Stimulated activated naive CD8-positive, alpha-beta T cell treated with anti-CD3 and anti-CD28 coated beads, Interleukin-15, Interleukin-2, amounts not matched to agents 100 ng/mL and 50 ng/mL, for 24 hours (primary cell): ENCODE measurements at regions not wholly inside any gene's neighbourhood (a gene's known extent, or its start where the extent isn't known, plus 50 kb on each side); places are given as distances from the start of the nearest gene placed in this dataset.

Experiments
- H3K27ac Mint-ChIP-seq: one replicate; pipeline ENCODE4 v1.8.0; 2021; ENCODE audit warnings: mild to moderate bottlenecking, mixed read lengths
- H3K27me3 Mint-ChIP-seq: one replicate; pipeline ENCODE4 v1.8.0; 2021; ENCODE audit warnings: mixed read lengths
- H3K36me3 Mint-ChIP-seq: one replicate; pipeline ENCODE4 v1.8.0; 2021; ENCODE audit warnings: low read depth, mixed read lengths
- H3K4me1 Mint-ChIP-seq: one replicate; pipeline ENCODE4 v1.8.0; 2021; ENCODE audit warnings: low read depth, mixed read lengths
- H3K4me3 Mint-ChIP-seq: one replicate; pipeline ENCODE4 v1.8.0; 2021; ENCODE audit warnings: mild to moderate bottlenecking, mixed read lengths
- H3K9me3 Mint-ChIP-seq: one replicate; pipeline ENCODE4 v1.8.0; 2021; ENCODE audit warnings: mixed read lengths

DNA sequence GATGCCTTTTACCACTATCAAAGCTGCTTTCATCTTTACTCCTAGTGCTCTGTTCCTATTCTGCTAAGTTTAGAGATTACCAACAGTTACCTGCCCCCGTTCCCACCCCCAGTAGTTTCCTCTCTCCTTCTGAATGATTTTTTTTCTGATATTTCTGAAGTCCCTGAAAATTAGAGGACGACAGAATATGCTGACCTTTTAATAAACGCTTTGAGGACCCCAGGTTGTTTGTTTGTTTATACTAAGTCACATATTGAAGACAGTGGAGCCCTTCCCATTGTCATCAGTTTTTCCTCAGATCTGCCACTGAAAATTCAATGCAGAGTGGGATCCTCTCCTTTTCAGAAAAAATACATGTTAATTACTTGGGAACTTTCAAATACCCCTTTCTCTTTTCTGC, 1039.3 kb upstream of the AGA start:
- H3K4me1 Mint-ChIP-seq, result no peaks in the 10 kb centered on the region
- no peak overlapping the region for H3K4me3 Mint-ChIP-seq
- H3K36me3 Mint-ChIP-seq, result no peaks in the 10 kb centered on the region
- H3K27me3 Mint-ChIP-seq, result no peaks in the 10 kb centered on the region
- no peak overlapping the region for H3K27ac Mint-ChIP-seq
- peaks cover 4% of the 10 kb centered on the region for H3K9me3 Mint-ChIP-seq

DNA sequence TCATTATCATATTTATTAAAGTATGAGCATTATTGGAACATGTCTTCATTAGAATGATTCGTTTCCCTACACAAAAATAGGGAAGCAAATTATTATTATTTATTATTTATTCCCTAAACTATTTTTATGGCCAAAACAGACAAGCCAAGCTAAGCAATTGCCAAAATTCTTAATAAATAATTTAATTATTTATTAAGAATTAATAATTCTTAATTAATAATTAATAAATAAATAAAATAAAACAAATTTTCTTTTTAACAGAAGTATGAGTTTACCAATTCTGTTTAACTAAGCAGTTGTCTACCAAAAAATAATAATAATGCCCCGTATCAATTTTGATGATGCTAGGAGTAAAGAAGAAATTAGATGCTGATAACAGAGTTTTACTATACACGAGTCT, 1080.8 kb upstream of the AGA start:
- Mint-ChIP-seq H3K27me3 (no peaks in the 10 kb centered on the region), H3K36me3 (no peaks in the 10 kb centered on the region), H3K4me3 (no peak overlapping the region), H3K27ac (no peak overlapping the region), H3K4me1 (no peaks in the 10 kb centered on the region), H3K9me3 (peaks cover 8% of the 10 kb centered on the region)

DNA sequence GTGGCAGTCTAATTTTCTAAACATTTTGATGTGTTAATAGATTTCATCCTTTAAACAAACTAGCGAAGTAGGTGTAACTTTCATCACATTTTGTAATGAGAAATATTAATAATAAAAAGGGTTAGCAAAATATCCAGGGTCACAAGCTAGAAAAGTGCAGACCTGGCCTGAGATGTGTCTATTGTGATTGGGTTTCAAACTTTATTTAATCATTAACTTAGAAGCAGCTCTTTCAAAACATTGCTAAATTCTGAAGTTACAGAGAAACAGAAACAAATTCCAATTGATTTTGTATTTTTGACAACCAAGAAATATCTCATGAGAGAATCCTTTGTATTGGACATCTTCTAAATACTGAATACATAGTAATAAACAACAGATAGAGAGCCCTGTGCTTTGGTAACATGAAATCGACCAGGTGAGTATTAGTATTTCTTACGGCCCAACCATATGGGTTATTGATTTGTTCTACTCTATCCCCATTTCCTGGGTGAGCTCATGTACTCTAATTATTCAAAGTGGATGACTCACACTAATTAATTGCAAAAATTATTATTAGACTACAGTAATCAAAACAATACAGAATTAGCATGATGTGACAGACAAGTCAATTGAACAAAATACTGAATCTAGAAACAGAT, 1093.8 kb upstream of the AGA start:
- H3K27me3 Mint-ChIP-seq, result no peaks in the 10 kb centered on the region

DNA sequence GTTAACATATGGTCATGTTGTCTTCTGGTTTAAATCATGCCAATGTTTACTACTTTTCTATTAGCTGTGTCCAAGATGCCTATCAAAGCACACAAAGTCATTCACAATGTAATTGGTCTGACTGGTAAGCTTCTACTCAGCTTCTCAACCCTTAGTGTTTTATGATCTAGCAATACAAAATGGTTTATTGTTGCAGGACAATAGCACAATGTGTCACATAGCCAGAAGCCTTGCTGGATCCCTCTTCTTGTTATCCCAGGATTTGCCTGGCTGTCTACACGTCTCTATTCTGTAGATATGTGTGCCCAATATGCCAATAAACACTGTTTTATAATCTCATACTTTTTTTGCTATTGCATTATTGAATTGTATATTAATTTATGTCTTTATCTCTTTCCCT, 1111.0 kb upstream of the AGA start:
- Mint-ChIP-seq H3K27ac (no peak overlapping the region), H3K27me3 (no peaks in the 10 kb centered on the region), H3K4me1 (no peaks in the 10 kb centered on the region), H3K36me3 (no peaks in the 10 kb centered on the region), H3K4me3 (no peak overlapping the region), H3K9me3 (peaks cover 6% of the 10 kb centered on the region)

More for the DNA sequence above, 1093.8 kb upstream of the AGA start:
- Mint-ChIP-seq H3K36me3 (no peaks in the 10 kb centered on the region), H3K27ac (no peak overlapping the region), H3K4me1 (no peaks in the 10 kb centered on the region), H3K9me3 (no peaks in the 10 kb centered on the region), H3K4me3 (no peak overlapping the region)

DNA sequence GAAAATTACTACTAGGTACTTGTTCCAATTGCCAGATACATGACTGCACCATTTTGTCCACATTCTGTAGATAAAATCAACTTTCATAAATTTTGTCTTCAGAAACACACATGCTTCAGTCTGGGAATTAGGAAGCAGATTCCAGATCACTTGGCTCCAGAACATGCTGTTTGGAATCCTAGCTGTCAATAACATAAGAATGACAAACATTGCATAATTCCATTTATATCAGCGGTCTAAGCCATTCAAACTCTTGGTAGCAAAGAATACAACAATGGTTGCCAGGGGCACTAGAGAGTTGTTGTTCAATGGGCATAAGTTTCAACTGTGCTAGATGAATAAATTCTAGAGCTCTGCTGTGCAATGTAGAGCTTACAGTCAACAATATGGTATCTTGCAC, 1112.1 kb upstream of the AGA start:
- Mint-ChIP-seq H3K27ac (no peak overlapping the region), H3K9me3 (peaks cover 3% of the 10 kb centered on the region), H3K4me1 (no peaks in the 10 kb centered on the region), H3K36me3 (no peaks in the 10 kb centered on the region), H3K27me3 (no peaks in the 10 kb centered on the region), H3K4me3 (no peak overlapping the region)

DNA sequence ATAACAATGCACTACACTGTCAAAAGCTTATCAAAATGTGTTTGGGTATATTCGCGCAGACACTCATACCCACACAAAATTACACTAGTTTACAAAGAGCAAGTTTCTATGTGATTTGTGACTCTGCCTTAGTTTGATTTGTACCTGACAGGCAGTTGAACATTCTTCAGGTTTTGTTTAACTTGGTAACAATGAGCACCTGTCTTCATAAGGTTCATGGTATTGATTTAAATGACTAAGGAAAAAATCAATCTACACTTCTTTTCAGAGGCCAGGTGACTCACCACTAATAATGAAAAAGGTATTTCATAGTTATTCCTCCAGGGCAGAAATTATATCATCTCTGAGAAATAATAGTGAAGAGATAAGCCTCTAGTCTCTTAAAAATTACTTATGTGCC, 1114.6 kb upstream of the AGA start:
- peaks cover 3% of the 10 kb centered on the region for H3K9me3 Mint-ChIP-seq
- no peaks in the 10 kb centered on the region for H3K4me1 Mint-ChIP-seq
- no peaks in the 10 kb centered on the region for H3K36me3 Mint-ChIP-seq
- no peak overlapping the region for H3K27ac Mint-ChIP-seq
- H3K4me3 Mint-ChIP-seq, result no peak overlapping the region
- no peaks in the 10 kb centered on the region for H3K27me3 Mint-ChIP-seq

DNA sequence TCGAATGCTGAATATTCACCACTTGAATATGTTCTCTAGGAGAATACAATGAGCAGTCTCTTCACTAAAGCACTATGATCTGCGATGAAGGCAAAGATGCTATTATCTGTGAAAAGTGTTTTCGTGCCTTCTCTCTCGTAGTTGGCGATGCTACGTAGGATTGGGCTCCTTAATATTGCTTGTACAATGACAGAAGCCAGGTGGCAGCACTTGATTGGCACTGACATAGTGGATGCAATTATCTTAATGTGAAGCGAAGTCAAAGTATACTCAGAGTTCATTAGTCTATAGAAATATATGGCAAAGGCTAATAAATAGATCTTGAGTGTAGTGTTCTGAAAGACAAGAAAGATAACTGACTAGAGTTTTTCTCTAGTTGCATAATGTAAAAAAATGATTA, 1135.7 kb upstream of the AGA start:
- no peaks in the 10 kb centered on the region for H3K27me3 Mint-ChIP-seq
- no peaks in the 10 kb centered on the region for H3K4me1 Mint-ChIP-seq
- H3K4me3 Mint-ChIP-seq, result no peak overlapping the region
- H3K27ac Mint-ChIP-seq, result no peak overlapping the region
- H3K36me3 Mint-ChIP-seq, result no peaks in the 10 kb centered on the region
- no peaks in the 10 kb centered on the region for H3K9me3 Mint-ChIP-seq

DNA sequence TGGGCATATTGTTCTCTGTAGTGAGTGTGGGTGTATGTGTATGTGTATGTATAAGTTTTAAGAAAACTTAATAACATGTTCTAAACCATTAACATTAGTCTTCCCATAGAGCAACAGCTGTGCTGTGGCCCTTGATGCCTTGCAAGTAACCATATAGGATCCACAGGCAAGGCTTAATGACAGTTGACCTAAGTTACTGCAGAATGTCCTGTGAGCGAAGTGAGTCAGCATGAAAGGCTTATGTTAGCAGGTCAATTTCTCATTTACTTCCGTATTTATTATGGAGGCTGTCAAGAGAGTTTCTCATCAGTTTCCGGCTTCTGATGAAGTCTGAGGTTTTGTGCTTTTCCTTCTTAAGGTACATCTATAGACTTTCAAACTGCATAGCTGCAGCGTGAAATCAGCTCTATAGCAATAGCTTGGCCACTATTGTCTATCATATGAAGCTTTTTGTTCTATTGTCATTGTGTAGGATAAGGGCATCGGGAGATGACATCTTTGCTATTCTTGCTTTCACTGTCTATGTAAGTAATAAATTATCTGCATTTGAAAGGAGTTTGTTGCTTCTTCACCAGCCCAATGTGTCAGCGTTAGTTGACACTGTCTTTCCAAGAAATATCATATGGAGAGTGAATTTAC, 1153.4 kb upstream of the AGA start:
- Mint-ChIP-seq H3K4me3 (no peak overlapping the region), H3K27me3 (no peaks in the 10 kb centered on the region), H3K4me1 (no peaks in the 10 kb centered on the region), H3K9me3 (peaks cover 21% of the 10 kb centered on the region), H3K27ac (no peak overlapping the region), H3K36me3 (no peaks in the 10 kb centered on the region)

DNA sequence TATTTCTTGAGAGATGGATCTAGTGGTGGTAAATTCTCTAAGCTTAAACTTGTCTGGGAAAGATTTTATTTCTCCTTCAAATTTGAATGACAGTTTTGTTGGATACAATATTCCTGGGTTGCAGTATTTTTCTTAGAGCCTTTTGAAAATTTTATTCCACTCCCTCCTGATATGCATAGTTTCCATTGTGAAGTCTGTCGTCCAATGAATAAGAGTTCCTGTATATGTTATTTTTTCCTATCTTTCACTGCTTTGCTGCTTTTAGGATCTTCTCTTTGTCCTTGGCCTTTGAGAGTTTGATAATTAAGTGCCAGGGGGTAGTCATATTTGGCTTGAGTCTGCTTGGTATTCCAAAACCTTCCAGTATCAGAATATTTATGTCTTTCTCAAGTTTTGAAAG, 1156.4 kb upstream of the AGA start:
- Mint-ChIP-seq H3K4me3 (no peak overlapping the region), H3K4me1 (no peaks in the 10 kb centered on the region), H3K27ac (no peak overlapping the region), H3K36me3 (no peaks in the 10 kb centered on the region), H3K27me3 (no peaks in the 10 kb centered on the region), H3K9me3 (peaks cover 16% of the 10 kb centered on the region)

DNA sequence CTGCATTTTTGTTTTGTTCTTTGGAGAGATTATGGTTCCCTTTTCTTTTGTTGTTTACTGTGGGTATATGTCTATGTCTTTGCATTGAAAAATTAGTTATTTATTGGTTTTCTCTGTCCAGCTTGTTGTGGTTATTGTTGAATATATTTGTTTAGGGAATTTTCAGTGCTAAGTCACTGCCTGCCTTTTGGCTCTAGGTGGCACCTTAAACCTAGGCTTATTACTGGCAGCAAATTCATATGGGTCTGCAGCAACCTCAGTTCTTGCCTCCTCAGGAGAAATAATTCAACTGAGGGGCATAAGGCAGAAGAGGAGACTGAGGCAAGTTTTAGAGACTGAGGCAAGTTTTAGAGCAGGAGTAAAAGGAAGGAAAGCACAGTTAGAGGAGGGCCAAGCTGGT, 1157.3 kb upstream of the AGA start:
- H3K4me3 Mint-ChIP-seq, result no peak overlapping the region
- H3K27ac Mint-ChIP-seq, result no peak overlapping the region
- no peaks in the 10 kb centered on the region for H3K27me3 Mint-ChIP-seq

DNA sequence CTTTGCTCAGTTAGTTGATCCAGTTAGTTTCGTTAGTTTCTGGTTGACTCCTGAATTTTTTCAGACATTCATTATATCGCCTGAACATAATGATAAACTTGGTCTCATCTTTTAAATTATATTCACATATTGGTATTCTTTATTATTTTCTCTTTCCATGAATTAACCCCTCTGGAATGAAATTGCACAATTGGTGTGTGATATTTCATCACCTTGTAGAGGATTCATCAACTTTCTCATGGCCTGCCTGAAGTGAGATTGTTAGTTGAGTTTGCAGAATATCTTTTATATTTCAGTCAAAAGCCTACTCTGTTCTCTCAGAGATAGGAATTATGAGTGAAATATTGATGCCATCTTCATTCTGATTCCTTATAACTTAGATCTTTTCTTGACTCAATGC, 1160.6 kb upstream of the AGA start:
- peaks cover 13% of the 10 kb centered on the region for H3K9me3 Mint-ChIP-seq
- H3K27me3 Mint-ChIP-seq, result no peaks in the 10 kb centered on the region
- H3K27ac Mint-ChIP-seq, result no peak overlapping the region
- no peak overlapping the region for H3K4me3 Mint-ChIP-seq
- H3K36me3 Mint-ChIP-seq, result no peaks in the 10 kb centered on the region
- H3K4me1 Mint-ChIP-seq, result no peaks in the 10 kb centered on the region

More for the DNA sequence above, 1157.3 kb upstream of the AGA start:
- H3K4me1 Mint-ChIP-seq, result no peaks in the 10 kb centered on the region
- no peaks in the 10 kb centered on the region for H3K36me3 Mint-ChIP-seq
- H3K9me3 Mint-ChIP-seq, result peaks cover 16% of the 10 kb centered on the region

DNA sequence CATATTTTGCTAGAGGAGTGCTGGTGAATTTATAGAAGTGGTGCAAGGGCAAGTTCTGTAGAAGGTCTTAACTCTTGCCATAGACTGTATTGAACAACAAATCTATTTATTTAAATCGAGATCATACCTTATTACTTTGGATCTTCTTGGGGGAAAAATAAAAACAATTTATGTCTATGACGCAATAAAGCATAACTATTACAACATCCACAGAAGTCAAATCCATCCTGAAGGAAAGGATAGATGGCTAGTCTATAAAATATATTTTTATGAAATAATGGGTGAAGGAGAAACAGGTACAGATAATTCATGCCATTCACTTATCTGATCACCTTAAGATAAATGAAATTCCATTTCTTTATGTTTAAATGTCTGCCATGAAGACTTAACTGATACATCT, 1168.8 kb upstream of the AGA start:
- H3K9me3 Mint-ChIP-seq, result peaks cover 6% of the 10 kb centered on the region
- no peak overlapping the region for H3K27ac Mint-ChIP-seq
- no peaks in the 10 kb centered on the region for H3K27me3 Mint-ChIP-seq
- H3K36me3 Mint-ChIP-seq, result no peaks in the 10 kb centered on the region
- H3K4me3 Mint-ChIP-seq, result no peak overlapping the region
- H3K4me1 Mint-ChIP-seq, result no peaks in the 10 kb centered on the region

DNA sequence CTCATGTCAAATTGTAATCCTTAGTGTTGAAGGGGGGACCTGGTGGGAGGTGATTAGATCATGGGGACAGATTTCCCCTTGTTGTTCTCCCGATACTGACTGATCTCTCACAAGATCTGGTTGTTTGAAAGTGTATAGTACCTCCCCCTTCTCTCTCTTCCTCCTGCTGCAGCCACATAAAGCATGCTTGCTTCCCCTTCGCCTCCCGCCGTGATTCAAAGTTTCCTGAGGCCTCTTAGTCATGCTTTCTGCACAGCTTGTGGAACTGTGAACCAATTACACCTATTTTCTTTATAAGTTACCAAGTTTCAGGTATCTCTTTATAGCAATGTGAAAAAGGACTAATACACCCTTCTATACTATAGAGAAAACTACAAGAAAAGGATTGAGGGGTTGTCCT, 1170.5 kb upstream of the AGA start:
- H3K27me3 Mint-ChIP-seq, result no peaks in the 10 kb centered on the region
- no peak overlapping the region for H3K4me3 Mint-ChIP-seq
- H3K4me1 Mint-ChIP-seq, result no peaks in the 10 kb centered on the region
- H3K27ac Mint-ChIP-seq, result no peak overlapping the region
- no peaks in the 10 kb centered on the region for H3K36me3 Mint-ChIP-seq
- peaks cover 6% of the 10 kb centered on the region for H3K9me3 Mint-ChIP-seq

DNA sequence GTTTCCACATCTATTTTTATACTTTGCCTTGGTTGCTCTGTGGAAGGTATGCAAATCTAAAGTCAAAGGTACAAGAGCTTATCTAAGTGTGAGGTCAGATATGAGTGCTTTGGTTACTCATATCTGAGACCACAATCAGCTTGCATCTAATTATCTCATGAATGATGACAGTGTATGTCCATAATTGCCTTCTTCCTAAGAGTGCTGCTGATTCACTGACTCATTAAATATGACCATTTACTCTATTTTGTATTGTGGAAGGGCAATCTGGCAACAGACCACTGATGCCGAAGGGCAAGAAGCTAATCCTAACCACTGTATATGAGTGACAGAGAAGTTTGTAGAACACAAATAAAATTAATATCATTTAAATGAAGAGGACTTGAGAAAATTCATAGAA, 1190.2 kb upstream of the AGA start:
- Mint-ChIP-seq H3K27me3 (no peaks in the 10 kb centered on the region), H3K9me3 (peaks cover 14% of the 10 kb centered on the region), H3K36me3 (no peaks in the 10 kb centered on the region), H3K4me1 (no peaks in the 10 kb centered on the region), H3K27ac (no peak overlapping the region), H3K4me3 (no peak overlapping the region)

DNA sequence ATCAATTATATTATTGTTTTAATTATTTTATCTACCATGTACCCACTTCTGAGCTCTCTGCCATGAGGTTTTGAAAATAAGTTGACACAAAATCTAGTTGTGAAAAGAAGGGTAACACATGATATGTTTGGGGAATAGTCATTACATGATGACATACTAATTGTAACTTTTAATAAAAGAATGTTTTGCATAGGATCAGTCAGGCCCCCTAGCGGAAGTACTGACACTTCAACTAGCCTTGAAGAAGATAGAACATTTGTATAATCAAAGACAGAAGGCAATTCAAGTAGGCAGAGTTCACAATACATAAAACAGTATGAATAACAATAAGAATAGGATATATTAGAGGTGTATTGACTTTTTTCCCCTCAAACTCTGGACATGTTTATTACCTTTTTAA, 1191.0 kb upstream of the AGA start:
- no peaks in the 10 kb centered on the region for H3K36me3 Mint-ChIP-seq
- H3K4me1 Mint-ChIP-seq, result no peaks in the 10 kb centered on the region
- H3K9me3 Mint-ChIP-seq, result peaks cover 12% of the 10 kb centered on the region
- H3K27me3 Mint-ChIP-seq, result no peaks in the 10 kb centered on the region
- H3K4me3 Mint-ChIP-seq, result no peak overlapping the region
- no peak overlapping the region for H3K27ac Mint-ChIP-seq

DNA sequence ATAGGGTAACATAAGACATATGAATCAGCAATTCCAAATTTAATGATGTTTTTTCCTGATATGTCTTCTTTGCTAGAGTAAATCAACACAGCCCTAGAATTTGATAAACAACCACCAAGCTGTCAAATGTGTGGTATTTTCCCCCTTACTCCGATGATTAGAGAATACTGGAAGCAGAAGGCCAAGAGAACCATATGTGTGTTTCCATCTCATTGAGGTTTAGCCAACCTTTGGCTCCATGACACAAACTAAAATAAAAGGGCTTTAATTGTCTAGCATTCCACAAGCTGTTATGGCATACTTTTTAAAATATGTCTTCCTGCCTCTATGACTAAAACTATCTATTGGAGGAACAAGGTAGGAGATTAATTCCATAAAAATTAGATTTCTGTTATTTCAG, 1222.4 kb upstream of the AGA start:
- peaks cover 12% of the 10 kb centered on the region for H3K9me3 Mint-ChIP-seq
- no peaks in the 10 kb centered on the region for H3K27me3 Mint-ChIP-seq
- H3K36me3 Mint-ChIP-seq, result no peaks in the 10 kb centered on the region
- H3K4me1 Mint-ChIP-seq, result no peaks in the 10 kb centered on the region
- H3K27ac Mint-ChIP-seq, result no peak overlapping the region
- no peak overlapping the region for H3K4me3 Mint-ChIP-seq
